Hepatocyte (in vitro differentiated cells): ENCODE measurements at regions not wholly inside any gene's neighbourhood (a gene's known extent, or its start where the extent isn't known, plus 50 kb on each side); places are given as distances from the start of the nearest gene placed in this dataset.

Experiments
- DNase-seq: peaks from one replicate; pipeline ENCODE4 v3.0.0-alpha.2; 2016; ENCODE audit warnings: low spot score
- H2AFZ ChIP-seq: fragments of 200-600 bp; sonication (generic); 2 replicates; pipeline ENCODE4 v1.6.0; 2016; ENCODE audit warnings: antibody characterized with exemption, mild to moderate bottlenecking
- H3K27ac ChIP-seq: fragments of 200-600 bp; sonication (generic); 2 replicates; pipeline ENCODE4 v1.5.1; 2016; ENCODE audit warnings: mild to moderate bottlenecking
- H3K27me3 ChIP-seq: fragments of 200-600 bp; sonication (generic); 2 replicates; pipeline ENCODE4 v1.6.1; 2016
- H3K36me3 ChIP-seq: fragments of 200-600 bp; sonication (generic); replicated peaks from 2 replicates; pipeline ENCODE4 v1.5.1; 2016; ENCODE audit warnings: low read depth; ENCODE audit not compliant: insufficient read depth
- H3K4me1 ChIP-seq: fragments of 200-600 bp; sonication (generic); 2 replicates; pipeline ENCODE4 v1.5.1; 2016; ENCODE audit warnings: mild to moderate bottlenecking, moderate library complexity; ENCODE audit not compliant: insufficient read depth
- H3K4me2 ChIP-seq: fragments of 200-600 bp; sonication (generic); 2 replicates; pipeline ENCODE4 v1.6.0; 2016
- H3K4me3 ChIP-seq: fragments of 200-600 bp; sonication (generic); 2 replicates; pipeline ENCODE4 v1.5.1; 2016; ENCODE audit warnings: mild to moderate bottlenecking
- H3K79me2 ChIP-seq: fragments of 200-600 bp; sonication (generic); 2 replicates; pipeline ENCODE4 v1.6.0; 2017; ENCODE audit warnings: mild to moderate bottlenecking
- H3K9me2 ChIP-seq: fragments of 200-600 bp; sonication (generic); replicated peaks from 2 replicates; pipeline ENCODE4 v1.6.0; 2017; ENCODE audit warnings: mild to moderate bottlenecking; ENCODE audit not compliant: insufficient read depth
- H3K9me3 ChIP-seq: fragments of 200-600 bp; sonication (generic); 2 replicates; pipeline ENCODE4 v1.5.1; 2016; ENCODE audit warnings: low read depth, mild to moderate bottlenecking
- H4K20me1 ChIP-seq: fragments of 200-600 bp; sonication (generic); 2 replicates; pipeline ENCODE4 v1.6.0; 2016; ENCODE audit warnings: mild to moderate bottlenecking; ENCODE audit not compliant: insufficient read depth, poor library complexity, severe bottlenecking
- EZH2 ChIP-seq: fragments of 200-600 bp; sonication (generic); IDR thresholded peaks from 2 replicates; pipeline ENCODE4 v1.6.1; 2016; ENCODE audit warnings: antibody characterized with exemption, mild to moderate bottlenecking, borderline replicate concordance
- EZH2phosphoT487 ChIP-seq: fragments of 200-600 bp; sonication (generic); IDR thresholded peaks from one replicate; pipeline ENCODE4 v1.6.1; 2018; ENCODE audit warnings: antibody characterized with exemption, mild to moderate bottlenecking, low read depth, moderate library complexity; ENCODE audit not compliant: unreplicated experiment, severe bottlenecking
- WGBS: methylation state at CpG from one replicate; pipeline ENCODE4 v1.1.6; 2016; ENCODE audit warnings: low lambda C conversion rate; ENCODE audit errors: missing lambda C conversion rate; 5-methylcytosine and 5-hydroxymethylcytosine counted together
- TF ChIP-seq, protein P1 (sequence below): fragments of 200-600 bp; sonication (generic); IDR thresholded peaks from 2 replicates; pipeline ENCODE4 v1.5.1; 2016; ENCODE audit warnings: antibody characterized with exemption, mild to moderate bottlenecking; ENCODE audit not compliant: poor library complexity

DNA sequence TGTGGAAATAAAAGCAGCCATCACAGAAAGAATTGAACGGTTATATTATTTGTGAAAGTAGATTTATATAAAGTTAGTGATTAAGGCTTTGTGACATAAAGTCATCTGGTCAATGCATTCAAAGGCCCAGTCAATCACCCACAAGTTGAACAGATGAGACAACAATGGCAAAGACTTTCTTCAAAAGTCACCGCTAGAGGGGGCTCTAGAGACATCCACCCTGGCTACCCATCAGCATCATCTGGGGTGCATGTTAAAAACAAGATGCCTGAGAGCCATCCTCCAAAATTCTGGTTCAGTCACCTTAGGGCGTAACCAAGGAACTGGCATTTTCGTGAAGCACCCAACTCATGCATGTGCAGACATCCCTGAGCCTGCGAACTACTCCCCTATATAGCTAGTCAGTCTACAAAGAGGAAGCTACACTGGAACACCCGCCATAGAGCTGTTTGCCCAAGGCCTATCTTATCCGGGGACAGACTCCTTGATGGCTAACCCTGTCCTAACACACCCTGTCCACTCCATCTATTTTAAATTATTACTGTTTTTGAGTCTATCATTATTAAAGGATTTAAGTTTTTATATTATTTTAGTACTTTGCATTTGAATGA, 970.5 kb downstream of the UQCRFS1 start:
- no peak overlapping the region for H3K4me2 ChIP-seq
- TF ChIP-seq, protein P1, sequence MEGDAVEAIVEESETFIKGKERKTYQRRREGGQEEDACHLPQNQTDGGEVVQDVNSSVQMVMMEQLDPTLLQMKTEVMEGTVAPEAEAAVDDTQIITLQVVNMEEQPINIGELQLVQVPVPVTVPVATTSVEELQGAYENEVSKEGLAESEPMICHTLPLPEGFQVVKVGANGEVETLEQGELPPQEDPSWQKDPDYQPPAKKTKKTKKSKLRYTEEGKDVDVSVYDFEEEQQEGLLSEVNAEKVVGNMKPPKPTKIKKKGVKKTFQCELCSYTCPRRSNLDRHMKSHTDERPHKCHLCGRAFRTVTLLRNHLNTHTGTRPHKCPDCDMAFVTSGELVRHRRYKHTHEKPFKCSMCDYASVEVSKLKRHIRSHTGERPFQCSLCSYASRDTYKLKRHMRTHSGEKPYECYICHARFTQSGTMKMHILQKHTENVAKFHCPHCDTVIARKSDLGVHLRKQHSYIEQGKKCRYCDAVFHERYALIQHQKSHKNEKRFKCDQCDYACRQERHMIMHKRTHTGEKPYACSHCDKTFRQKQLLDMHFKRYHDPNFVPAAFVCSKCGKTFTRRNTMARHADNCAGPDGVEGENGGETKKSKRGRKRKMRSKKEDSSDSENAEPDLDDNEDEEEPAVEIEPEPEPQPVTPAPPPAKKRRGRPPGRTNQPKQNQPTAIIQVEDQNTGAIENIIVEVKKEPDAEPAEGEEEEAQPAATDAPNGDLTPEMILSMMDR, result peak; percentile 46
- TF ChIP-seq EZH2phosphoT487, result no peak
- peak; percentile 30 for DNase-seq
- H3K9me3 ChIP-seq, result no peaks in the 10 kb centered on the region
- H3K4me1 ChIP-seq, result no peaks in the 10 kb centered on the region
- no peaks in the 10 kb centered on the region for H3K27me3 ChIP-seq
- H4K20me1 ChIP-seq, result no peaks in the 10 kb centered on the region
- no peak overlapping the region for H2AFZ ChIP-seq
- 50% methylated on average over 7 of the region's 7 CpGs for WGBS
- H3K79me2 ChIP-seq, result no peaks in the 10 kb centered on the region
- H3K27ac ChIP-seq, result no peak overlapping the region
- no peaks in the 10 kb centered on the region for H3K9me2 ChIP-seq
- no peak overlapping the region for H3K4me3 ChIP-seq
- H3K36me3 ChIP-seq, result no peaks in the 10 kb centered on the region

GRCh38 chr19:28239270-28239669, 973.7 kb downstream of the UQCRFS1 start:
- H3K4me1 ChIP-seq, result no peaks in the 10 kb centered on the region
- H3K4me3 ChIP-seq, result no peak overlapping the region
- H3K79me2 ChIP-seq, result no peaks in the 10 kb centered on the region
- no peaks in the 10 kb centered on the region for H3K9me2 ChIP-seq
- TF ChIP-seq, protein P1, result peak; percentile 22
- no peak for TF ChIP-seq EZH2
- no peak overlapping the region for H3K27ac ChIP-seq
- DNase-seq, result no peak
- H3K9me3 ChIP-seq, result no peaks in the 10 kb centered on the region
- H2AFZ ChIP-seq, result no peak overlapping the region
- no peaks in the 10 kb centered on the region for H4K20me1 ChIP-seq
- no peaks in the 10 kb centered on the region for H3K36me3 ChIP-seq
- 54% methylated on average over 5 of the region's 5 CpGs for WGBS
- no peaks in the 10 kb centered on the region for H3K27me3 ChIP-seq
- no peak overlapping the region for H3K4me2 ChIP-seq

- TF ChIP-seq EZH2phosphoT487 (no peak), EZH2 (no peak)
- TF ChIP-seq, protein P1, result no peak
- no peaks in the 10 kb centered on the region for H3K79me2 ChIP-seq
- no peak overlapping the region for H3K27ac ChIP-seq
- no peaks in the 10 kb centered on the region for H4K20me1 ChIP-seq
- H3K36me3 ChIP-seq, result no peaks in the 10 kb centered on the region
- no peaks in the 10 kb centered on the region for H3K9me2 ChIP-seq
- H2AFZ ChIP-seq, result no peak overlapping the region
- no peaks in the 10 kb centered on the region for H3K9me3 ChIP-seq
- no peak overlapping the region for H3K4me3 ChIP-seq
- H3K4me1 ChIP-seq, result no peaks in the 10 kb centered on the region
- no peak for DNase-seq
- H3K4me2 ChIP-seq, result no peak overlapping the region
- H3K27me3 ChIP-seq, result no peaks in the 10 kb centered on the region
Observed at GRCh38 chr19:28238270-28238820, 974.6 kb downstream of the UQCRFS1 start.
